Left colon (tissue), 2 donors: ENCODE measurements at regions not wholly inside any gene's neighbourhood (a gene's known extent, or its start where the extent isn't known, plus 50 kb on each side); places are given as distances from the start of the nearest gene placed in this dataset.
A peak's percentile ranks its signal among the peaks of the same experiment; 100 is the strongest.
"Not testable (repeated sequence)": the region's sequence is repeated elsewhere in the genome, so short reads cannot be mapped to it uniquely, and the experiment has no call there.

Source experiments
- ATAC-seq: fragments of 200-7000 bp; cut with Tn5 transposase; one replicate; pipeline ENCODE4 v1.9.1; 2020; ENCODE audit warnings: mild to moderate bottlenecking, moderate library complexity
- DNase-seq, 2 donors: peaks; one replicate each; pipeline ENCODE4 v3.0.0-alpha.2; 2020
- intact Hi-C, 2 donors: fragments of 100-400 bp; cut with DNase I in 1 of 2; cut with micrococcal nuclease in 1 of 2; formaldehyde crosslinking; loops; one replicate each; pipeline versions ENCODE4 v1.11.2 to v1.14.0; 2022; cut with DNase I, micrococcal nuclease
- donor health status: DM: no; HTN: no; CAD: no.
- donor health status: DM: yes; HTN: yes; CAD: no.

GRCh38 chr9:87392086-87392485, 105.6 kb upstream of the DAPK1 start:
- intact Hi-C loops = no loop called here
- ATAC-seq (no peak), DNase-seq (no peak)

GRCh38 chr9:87393706-87394230, 103.9 kb upstream of the DAPK1 start:
- ATAC-seq = no peak
- intact Hi-C loops = no loop called here
- no peak for DNase-seq

GRCh38 chr9:87395804-87396479, 101.7 kb upstream of the DAPK1 start:
- intact Hi-C loops = no loop called here
- DNase-seq = no peak
- peak; percentile 84 for ATAC-seq

- no peak for ATAC-seq
- intact Hi-C loops = no loop called here
- DNase-seq = no peak
These were observed 96.0 kb upstream of the DAPK1 start for GRCh38 chr9:87401681-87402080.

- no peak for ATAC-seq
- intact Hi-C loops = no loop called here
- DNase-seq = no peak
These were observed 95.1 kb upstream of the DAPK1 start for GRCh38 chr9:87402537-87402936.

- no peak for ATAC-seq
- DNase-seq = no peak
- intact Hi-C loops = no loop called here
These were observed 91.8 kb upstream of the DAPK1 start for GRCh38 chr9:87405677-87406542.

- DNase-seq (no peak), ATAC-seq (no peak)
- intact Hi-C loops = no loop called here
These were observed 91.0 kb upstream of the DAPK1 start for GRCh38 chr9:87406543-87407166.

GRCh38 chr9:87410047-87411005, 87.3 kb upstream of the DAPK1 start:
- ATAC-seq, intact Hi-C loops, DNase-seq: not testable (repeated sequence)

GRCh38 chr9:87420884-87421283, 76.8 kb upstream of the DAPK1 start:
- intact Hi-C loops = no loop called here
- DNase-seq = no peak

GRCh38 chr9:87421734-87422133, 75.9 kb upstream of the DAPK1 start:
- no peak for DNase-seq
- intact Hi-C loops = no loop called here
- ATAC-seq = no peak

More at GRCh38 chr9:87420884-87421283, 76.8 kb upstream of the DAPK1 start:
- no peak for ATAC-seq

- no peak for ATAC-seq
- intact Hi-C loops = no loop called here
- no peak for DNase-seq
These were observed 74.7 kb upstream of the DAPK1 start for GRCh38 chr9:87422999-87423398.

- ATAC-seq, intact Hi-C loops, DNase-seq: not testable (repeated sequence)
These were observed 73.8 kb upstream of the DAPK1 start for GRCh38 chr9:87423885-87424284.

- ATAC-seq = no peak
- intact Hi-C loops = no loop called here
These were observed 72.5 kb upstream of the DAPK1 start for GRCh38 chr9:87425202-87425601.

GRCh38 chr9:87427851-87428506, 69.7 kb upstream of the DAPK1 start:
- no peak for DNase-seq
- intact Hi-C loops = no loop called here
- no peak for ATAC-seq

More at GRCh38 chr9:87425202-87425601, 72.5 kb upstream of the DAPK1 start:
- DNase-seq = no peak

GRCh38 chr9:87428659-87429058, 69.0 kb upstream of the DAPK1 start:
- ATAC-seq (no peak), DNase-seq (no peak)
- intact Hi-C loops = no loop called here

GRCh38 chr9:87431837-87432236, 65.8 kb upstream of the DAPK1 start:
- no peak for DNase-seq
- intact Hi-C loops = no loop called here
- ATAC-seq = no peak

GRCh38 chr9:87433853-87434252, 63.8 kb upstream of the DAPK1 start:
- no peak for ATAC-seq
- DNase-seq = no peak
- intact Hi-C loops = no loop called here

- ATAC-seq = no peak
- intact Hi-C loops = no loop called here
- DNase-seq = no peak
These were observed 63.3 kb upstream of the DAPK1 start for GRCh38 chr9:87434366-87434765.
